A673 (cell line): ENCODE measurements at regions not wholly inside any gene's neighbourhood (a gene's known extent, or its start where the extent isn't known, plus 50 kb on each side); places are given as distances from the start of the nearest gene placed in this dataset.

ENCODE experiments used
- BruUV-seq: library from RNA; stranded (reverse); fragments of 400-500 nt; replicated peaks from 2 replicates; lab custom pipeline; 2021; lab: Mats Ljungman, UMichigan
- CTCF ChIA-PET: fragments of 300-600 bp; sonication (Branson Sonifier 250); formaldehyde crosslinking; loops from one replicate; lab custom pipeline; 2022; ENCODE audit warnings: antibody characterized with exemption; lab: Charles Lee
- POLR2A ChIA-PET: fragments of 300-600 bp; sonication (Branson Sonifier 250); formaldehyde crosslinking; loops from one replicate; lab custom pipeline; 2022; ENCODE audit warnings: antibody characterized with exemption; ENCODE audit not compliant: low non-redundant PET; lab: Charles Lee
- DNase-seq: peaks from one replicate; pipeline ENCODE4 v3.0.0-alpha.2; 2015; ENCODE audit warnings: low spot score
- H3K27ac ChIP-seq: fragments of 200-600 bp; sonication (generic); 2 replicates; pipeline ENCODE4 v1.5.1; 2016; ENCODE audit warnings: mixed run types, low read depth, mild to moderate bottlenecking, mixed read lengths, antibody characterized with exemption, low read length; ENCODE audit not compliant: poor library complexity, severe bottlenecking
- H3K27me3 ChIP-seq: fragments of 200-600 bp; sonication (generic); replicated peaks from 2 replicates; pipeline ENCODE4 v1.6.1; 2017; ENCODE audit warnings: mixed run types, low read depth, mild to moderate bottlenecking, mixed read lengths, antibody characterized with exemption, low read length; ENCODE audit not compliant: insufficient read depth, poor library complexity
- H3K36me3 ChIP-seq: fragments of 200-600 bp; sonication (generic); 2 replicates; pipeline ENCODE4 v1.6.1; 2016; ENCODE audit warnings: mixed run types, mild to moderate bottlenecking, mixed read lengths, antibody characterized with exemption, low read length; ENCODE audit not compliant: insufficient read depth, poor library complexity, severe bottlenecking
- H3K4me1 ChIP-seq: fragments of 200-600 bp; sonication (generic); 2 replicates; pipeline ENCODE4 v1.6.1; 2017; ENCODE audit warnings: mixed run types, mild to moderate bottlenecking, mixed read lengths, antibody characterized with exemption, low read length; ENCODE audit not compliant: insufficient read depth, poor library complexity, severe bottlenecking
- H3K4me3 ChIP-seq: fragments of 200-600 bp; sonication (generic); 2 replicates; pipeline ENCODE4 v1.5.1; 2016; ENCODE audit warnings: low read depth, mixed run types, mild to moderate bottlenecking, mixed read lengths, low read length; ENCODE audit not compliant: poor library complexity, severe bottlenecking
- H3K9me3 ChIP-seq: fragments of 200-600 bp; sonication (generic); 2 replicates; pipeline ENCODE4 v1.6.1; 2016; ENCODE audit warnings: mixed run types, low read depth, mild to moderate bottlenecking, mixed read lengths, antibody characterized with exemption, low read length; ENCODE audit not compliant: poor library complexity, severe bottlenecking
- CTCF ChIP-seq: fragments of 300-800, 200-600 bp; sonication (generic); conservative IDR thresholded peaks from 2 replicates; pipeline ENCODE4 v1.5.1; 2017; ENCODE audit warnings: low read depth, mild to moderate bottlenecking, antibody characterized with exemption, low read length, moderate library complexity, mixed read lengths
- EZH2 ChIP-seq: fragments of 200-600 bp; sonication (generic); IDR thresholded peaks from 2 replicates; pipeline ENCODE4 v1.6.1; 2017; ENCODE audit warnings: borderline replicate concordance, low read depth, mild to moderate bottlenecking, mixed read lengths, antibody characterized with exemption, low read length; ENCODE audit not compliant: poor library complexity, severe bottlenecking
- intact Hi-C: fragments of 100-400 bp; cut with micrococcal nuclease; formaldehyde crosslinking; loops from one replicate; pipeline ENCODE4 v1.10.0; 2022; ENCODE audit not compliant: unreplicated experiment

- BruUV-seq: no TSS peak
- CTCF ChIA-PET: no interaction called here
Measured at GRCh38 chr7:85627791-85628586, 441.1 kb upstream of the SEMA3D start.

GRCh38 chr7:85622059-85622458, 435.2 kb upstream of the SEMA3D start:
- Histone ChIP-seq H3K27me3 (no peaks in the 10 kb centered on the region), H3K27ac (no peak overlapping the region), H3K4me1 (no peaks in the 10 kb centered on the region), H3K9me3 (no peaks in the 10 kb centered on the region), H3K4me3 (no peak overlapping the region), H3K36me3 (no peaks in the 10 kb centered on the region)
- POLR2A ChIA-PET: no interaction called here
- no TSS peak for BruUV-seq
- CTCF ChIA-PET: no interaction called here
- intact Hi-C loops: no loop called here
- TF ChIP-seq CTCF (no peak), EZH2 (no peak)
- no peak for DNase-seq

More at GRCh38 chr7:85627791-85628586, 441.1 kb upstream of the SEMA3D start:
- Histone ChIP-seq H3K36me3 (no peaks in the 10 kb centered on the region), H3K9me3 (no peaks in the 10 kb centered on the region), H3K27me3 (no peaks in the 10 kb centered on the region), H3K4me3 (no peak overlapping the region), H3K27ac (no peak overlapping the region), H3K4me1 (no peaks in the 10 kb centered on the region)
- TF ChIP-seq CTCF (no peak), EZH2 (no peak)
- intact Hi-C loops: no loop called here
- DNase-seq: peak; percentile 11
- POLR2A ChIA-PET: no interaction called here

DNA sequence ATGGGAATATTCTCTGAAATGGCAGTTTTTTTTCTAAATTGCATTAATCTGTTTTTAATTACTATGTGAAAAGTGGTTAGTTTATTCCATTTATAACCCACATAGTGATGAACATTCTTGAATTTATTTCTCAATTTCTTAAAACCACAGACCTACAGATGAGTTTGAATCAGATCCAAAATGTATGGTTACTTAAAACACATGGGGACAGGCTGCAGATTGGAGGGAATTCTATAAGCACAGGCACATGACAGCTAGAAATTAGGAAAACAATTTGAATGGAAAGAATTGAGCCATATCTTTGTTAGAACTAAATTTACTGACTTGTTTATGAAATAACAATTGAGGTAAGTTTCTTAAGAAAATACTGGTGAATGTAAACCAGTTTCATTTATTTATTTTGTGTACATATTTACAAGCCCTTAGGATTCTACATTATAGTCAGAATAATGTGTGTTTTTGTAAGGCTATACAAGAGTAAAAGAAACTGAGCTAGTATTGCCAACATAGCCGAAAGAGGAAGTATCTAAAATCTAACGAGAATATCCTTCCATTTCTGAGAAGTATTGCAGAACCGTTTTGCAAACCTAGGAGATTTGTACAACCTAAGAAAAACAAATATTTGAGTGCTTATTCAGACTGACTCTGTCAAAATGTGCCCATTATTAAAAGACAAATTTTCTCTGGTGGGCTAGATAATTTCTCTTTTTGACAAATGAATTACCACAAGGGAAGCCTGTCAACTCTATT, 434.3 kb upstream of the SEMA3D start:
- Histone ChIP-seq H3K27me3 (no peaks in the 10 kb centered on the region), H3K4me3 (no peak overlapping the region), H3K36me3 (no peaks in the 10 kb centered on the region), H3K9me3 (no peaks in the 10 kb centered on the region), H3K27ac (no peak overlapping the region), H3K4me1 (no peaks in the 10 kb centered on the region)
- DNase-seq: no peak
- TF ChIP-seq CTCF: no peak
- no peak for TF ChIP-seq EZH2
- BruUV-seq: no TSS peak
- ChIA-PET CTCF (no interaction called here), POLR2A (no interaction called here)
- intact Hi-C loops: no loop called here
